HCT116 (cell line): ENCODE measurements at regions not wholly inside any gene's neighbourhood (a gene's known extent, or its start where the extent isn't known, plus 50 kb on each side); places are given as distances from the start of the nearest gene placed in this dataset.

Experiments
- ATAC-seq: fragments of 200-7000 bp; cut with Tn5 transposase; 2 replicates; pipeline ENCODE4 v1.9.1; 2020; ENCODE audit warnings: mild to moderate bottlenecking, moderate library complexity
- BruUV-seq: library from RNA; stranded (reverse); fragments of 400-500 nt; replicated peaks from 2 replicates; lab custom pipeline; 2021; lab: Mats Ljungman, UMichigan
- CTCF ChIA-PET: fragments of 300-600 bp; sonication (Branson Sonifier 250); formaldehyde crosslinking; loops from one replicate; lab custom pipeline; 2021; ENCODE audit warnings: antibody characterized with exemption; lab: Charles Lee
- POLR2A ChIA-PET: fragments of 300-600, 350-600 bp; sonication (Branson Sonifier 250); formaldehyde crosslinking; loops from one replicate; lab custom pipeline; 2021; ENCODE audit warnings: antibody characterized with exemption; lab: Charles Lee
- RAD21 ChIA-PET, 2 experiments: fragments of 300-600 bp; sonication (Branson Sonifier 250); formaldehyde crosslinking; loops; one replicate each; lab custom pipeline; 2023; ENCODE audit warnings: low total read pairs in 2 of 2; ENCODE audit not compliant: uncharacterized antibody in 2 of 2, unreplicated experiment in 2 of 2, low non-redundant PET in 1 of 2; lab: Charles Lee
- DNase-seq: peaks from one replicate; pipeline ENCODE4 v3.0.0-alpha.2; 2010; ENCODE audit warnings: low read depth, low spot score
- H2AFZ ChIP-seq: fragments of 200-600 bp; shearing (Covaris generic), sonication (generic); 2 replicates; pipeline ENCODE4 v1.6.1; 2017; ENCODE audit warnings: low read depth, mixed run types, mixed read lengths, antibody characterized with exemption, low read length; ENCODE audit not compliant: poor library complexity, severe bottlenecking
- H3K27ac ChIP-seq: 2 replicates; pipeline ENCODE4 v1.5.1; 2012; ENCODE audit warnings: low read depth, low read length
- H3K27me3 ChIP-seq: fragments of 200-600 bp; sonication (generic); 2 replicates; pipeline ENCODE4 v1.6.1; 2016; ENCODE audit warnings: mixed run types, low read length, mixed read lengths; ENCODE audit not compliant: insufficient read depth
- H3K36me3 ChIP-seq, 2 experiments: fragments of 200-500 bp in 1 of 2; fragments of 200-600 bp in 1 of 2; sonication (Bioruptor generic) in 1 of 2; sonication (generic) in 1 of 2; 2 replicates each; pipeline versions ENCODE4 v1.5.1 to v1.6.1; 2014 to 2016; ENCODE audit warnings: low read length in 2 of 2, inconsistent platforms in 1 of 2, mixed read lengths in 1 of 2, mixed run types in 1 of 2; ENCODE audit not compliant: insufficient read depth in 2 of 2, control insufficient read depth in 1 of 2
- H3K4me1 ChIP-seq, 2 experiments: fragments of 200-600 bp in 1 of 2; sonication (generic) in 1 of 2; 2 replicates each; pipeline versions ENCODE4 v1.5.1 to v1.6.1; 2012 to 2017; ENCODE audit warnings: low read length in 2 of 2, inconsistent platforms in 1 of 2, mild to moderate bottlenecking in 1 of 2, mixed read lengths in 1 of 2, mixed run types in 1 of 2, moderate library complexity in 1 of 2; ENCODE audit not compliant: insufficient read depth in 2 of 2, control insufficient read depth in 1 of 2
- H3K4me2 ChIP-seq: fragments of 200-600 bp; sonication (generic); 2 replicates; pipeline ENCODE4 v1.6.1; 2017; ENCODE audit warnings: mixed run types, low read length, mixed read lengths
- H3K4me3 ChIP-seq, 2 experiments: fragments of 200-600 bp in 1 of 2; sonication (generic) in 1 of 2; replicated peaks in 1 of 2; 2 replicates each; pipeline ENCODE4 v1.5.1; 2011 to 2016; ENCODE audit warnings: low read length in 2 of 2, control low read depth in 1 of 2, low read depth in 1 of 2, mild to moderate bottlenecking in 1 of 2, mixed read lengths in 1 of 2, mixed run types in 1 of 2
- H3K79me2 ChIP-seq: fragments of 200-600 bp; sonication (generic); 2 replicates; pipeline ENCODE4 v1.6.1; 2017; ENCODE audit warnings: mild to moderate bottlenecking, mixed run types, low read length, moderate library complexity, mixed read lengths; ENCODE audit not compliant: insufficient read depth
- H3K9ac ChIP-seq: fragments of 200-600 bp; sonication (generic); 2 replicates; pipeline ENCODE4 v1.6.1; 2016; ENCODE audit warnings: low read length, mixed read lengths
- H3K9me2 ChIP-seq: fragments of 200-600 bp; sonication (generic), shearing (Covaris generic); 2 replicates; pipeline ENCODE4 v1.6.1; 2017; ENCODE audit warnings: mixed run types, mild to moderate bottlenecking, moderate library complexity; ENCODE audit not compliant: insufficient read depth
- H3K9me3 ChIP-seq, 2 experiments: fragments of 200-500 bp in 1 of 2; fragments of 200-600 bp in 1 of 2; sonication (Bioruptor generic) in 1 of 2; sonication (generic) in 1 of 2; 2 replicates each; pipeline ENCODE4 v1.6.1; 2014 to 2017; ENCODE audit warnings: low read length in 2 of 2, mixed read lengths in 2 of 2, inconsistent platforms in 1 of 2, low read depth in 1 of 2, mild to moderate bottlenecking in 1 of 2, mixed run types in 1 of 2, moderate library complexity in 1 of 2; ENCODE audit not compliant: control insufficient read depth in 1 of 2, insufficient read depth in 1 of 2
- H4K20me1 ChIP-seq: fragments of 200-600 bp; sonication (generic), shearing (Covaris generic); 2 replicates; pipeline ENCODE4 v1.6.1; 2017; ENCODE audit warnings: mixed run types, mild to moderate bottlenecking, moderate library complexity; ENCODE audit not compliant: insufficient read depth
- CBX3 ChIP-seq: IDR thresholded peaks from 2 replicates; pipeline ENCODE4 v1.6.1; 2012; ENCODE audit warnings: low read depth
- EGR1 ChIP-seq: IDR thresholded peaks from 2 replicates; pipeline ENCODE4 v1.6.1; 2012; ENCODE audit warnings: low read depth
- EZH2 ChIP-seq: fragments of 200-600 bp; sonication (generic); IDR thresholded peaks from 2 replicates; pipeline ENCODE4 v1.6.1; 2017; ENCODE audit warnings: antibody characterized with exemption, mixed run types
- FOSL1 ChIP-seq: IDR thresholded peaks from 2 replicates; pipeline ENCODE4 v1.6.1; 2012; ENCODE audit warnings: low read depth
- JUND ChIP-seq: IDR thresholded peaks from 2 replicates; pipeline ENCODE4 v1.6.1; 2012
- MAX ChIP-seq: IDR thresholded peaks from 2 replicates; pipeline ENCODE4 v1.6.1; 2012
- POLR2AphosphoS5 ChIP-seq: IDR thresholded peaks from 2 replicates; pipeline ENCODE4 v1.6.1; 2011; ENCODE audit warnings: mild to moderate bottlenecking, low read depth, low read length, moderate library complexity
- SIN3A ChIP-seq: IDR thresholded peaks from 2 replicates; pipeline ENCODE4 v1.6.1; 2012; ENCODE audit warnings: low read depth
- SP1 ChIP-seq: IDR thresholded peaks from 2 replicates; pipeline ENCODE4 v1.6.1; 2012; ENCODE audit warnings: low read depth
- SRF ChIP-seq: IDR thresholded peaks from 2 replicates; pipeline ENCODE4 v1.6.1; 2012; ENCODE audit warnings: low read depth
- TCF7L2 ChIP-seq: IDR thresholded peaks from 2 replicates; pipeline ENCODE4 v1.7.0; 2011; ENCODE audit warnings: borderline replicate concordance, inconsistent platforms; ENCODE audit not compliant: insufficient read depth, insufficient read length; ENCODE audit errors: extremely low read depth
- ZBTB33 ChIP-seq: IDR thresholded peaks from 2 replicates; pipeline ENCODE4 v1.6.1; 2011; ENCODE audit warnings: mild to moderate bottlenecking, low read length, moderate library complexity; ENCODE audit not compliant: insufficient replicate concordance; ENCODE audit errors: extremely low read depth
- ZNF274 ChIP-seq: fragments of 200-500 bp; sonication (Bioruptor generic); IDR thresholded peaks from 2 replicates; pipeline ENCODE4 v1.6.1; 2014; ENCODE audit warnings: mild to moderate bottlenecking, low read depth, low read length, inconsistent platforms
- intact Hi-C: fragments of 100-400 bp; cut with micrococcal nuclease; formaldehyde crosslinking; loops from 2 replicates; pipeline ENCODE4 v1.10.0; 2022
- TF ChIP-seq, protein P1 (sequence below): IDR thresholded peaks from 2 replicates; pipeline ENCODE4 v1.6.1; 2012
- TF ChIP-seq, protein P2 (sequence below), 3 experiments: fragments of 200-600 bp in 1 of 3; sonication (generic) in 1 of 3; IDR thresholded peaks in 2 of 3; conservative IDR thresholded peaks in 1 of 3; 2 replicates each; pipeline ENCODE4 v1.5.1; 2012 to 2017; ENCODE audit warnings: low read depth in 2 of 3, low read length in 2 of 3, antibody characterized with exemption in 1 of 3, borderline replicate concordance in 1 of 3, control low read depth in 1 of 3, mild to moderate bottlenecking in 1 of 3, mixed read lengths in 1 of 3, mixed run types in 1 of 3, moderate library complexity in 1 of 3; ENCODE audit not compliant: insufficient read depth in 1 of 3

DNA sequence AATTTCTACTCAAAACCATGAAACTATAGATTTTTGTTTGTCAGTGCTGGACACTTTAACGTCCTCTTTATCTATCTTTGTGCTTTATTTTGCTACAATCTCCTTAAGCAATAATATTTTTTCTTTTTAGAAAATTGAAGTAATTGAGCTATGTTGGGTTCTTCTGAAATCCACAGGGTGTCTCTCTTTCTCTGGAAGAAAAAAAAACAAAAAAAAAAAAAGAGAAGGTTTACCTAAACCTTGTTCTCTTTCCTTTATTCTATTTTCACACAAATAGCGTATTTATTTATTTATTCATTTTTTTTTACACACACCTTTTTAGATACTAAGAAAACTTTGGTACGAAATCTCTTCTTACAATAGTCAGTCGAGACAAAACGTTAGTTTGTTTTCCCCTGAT, 601.0 kb downstream of the EDEM1 start:
- Histone ChIP-seq H3K9me2 (no peaks in the 10 kb centered on the region), H2AFZ (no peak overlapping the region), H4K20me1 (no peaks in the 10 kb centered on the region), H3K4me3 (no peak overlapping the region), H3K27ac (no peak overlapping the region), H3K36me3 (no peaks in the 10 kb centered on the region), H3K9ac (no peak overlapping the region), H3K4me2 (no peak overlapping the region), H3K27me3 (no peaks in the 10 kb centered on the region), H3K9me3 (no peaks in the 10 kb centered on the region), H3K79me2 (no peaks in the 10 kb centered on the region), H3K4me1 (peaks cover 0 to 10% of the 10 kb centered on the region in 2 experiments; a peak in 2 of 4 replicates)
- no peak for ATAC-seq
- ChIA-PET CTCF (interaction anchor here (2.4 kb wide), 1 partner anchor 11 kb away, joined by 5 read pairs; no protein-coding TSS in a partner anchor), RAD21 (interaction anchor here in 1 of 2 experiments (0.6 kb wide), 1 partner anchor 49 kb away, joined by 4 read pairs; no protein-coding TSS in a partner anchor), POLR2A (no interaction called here)
- no TSS peak for BruUV-seq
- no peak for TF ChIP-seq POLR2AphosphoS5
- TF ChIP-seq MAX: no peak
- TF ChIP-seq CBX3: no peak
- TF ChIP-seq, protein P1, sequence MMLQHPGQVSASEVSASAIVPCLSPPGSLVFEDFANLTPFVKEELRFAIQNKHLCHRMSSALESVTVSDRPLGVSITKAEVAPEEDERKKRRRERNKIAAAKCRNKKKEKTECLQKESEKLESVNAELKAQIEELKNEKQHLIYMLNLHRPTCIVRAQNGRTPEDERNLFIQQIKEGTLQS: no peak
- TF ChIP-seq EZH2: no peak
- TF ChIP-seq FOSL1: no peak
- TF ChIP-seq, protein P2, sequence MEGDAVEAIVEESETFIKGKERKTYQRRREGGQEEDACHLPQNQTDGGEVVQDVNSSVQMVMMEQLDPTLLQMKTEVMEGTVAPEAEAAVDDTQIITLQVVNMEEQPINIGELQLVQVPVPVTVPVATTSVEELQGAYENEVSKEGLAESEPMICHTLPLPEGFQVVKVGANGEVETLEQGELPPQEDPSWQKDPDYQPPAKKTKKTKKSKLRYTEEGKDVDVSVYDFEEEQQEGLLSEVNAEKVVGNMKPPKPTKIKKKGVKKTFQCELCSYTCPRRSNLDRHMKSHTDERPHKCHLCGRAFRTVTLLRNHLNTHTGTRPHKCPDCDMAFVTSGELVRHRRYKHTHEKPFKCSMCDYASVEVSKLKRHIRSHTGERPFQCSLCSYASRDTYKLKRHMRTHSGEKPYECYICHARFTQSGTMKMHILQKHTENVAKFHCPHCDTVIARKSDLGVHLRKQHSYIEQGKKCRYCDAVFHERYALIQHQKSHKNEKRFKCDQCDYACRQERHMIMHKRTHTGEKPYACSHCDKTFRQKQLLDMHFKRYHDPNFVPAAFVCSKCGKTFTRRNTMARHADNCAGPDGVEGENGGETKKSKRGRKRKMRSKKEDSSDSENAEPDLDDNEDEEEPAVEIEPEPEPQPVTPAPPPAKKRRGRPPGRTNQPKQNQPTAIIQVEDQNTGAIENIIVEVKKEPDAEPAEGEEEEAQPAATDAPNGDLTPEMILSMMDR (IDR thresholded peaks at IDR 0.05 in 2 of 3, conservative IDR thresholded peaks at IDR 0.05 in 1 of 3; ENCODE audit: borderline replicate concordance in 1 of 3, insufficient read depth in 1 of 3, low read depth in 2 of 3, low read length in 2 of 3): no peak
- TF ChIP-seq SRF: no peak
- TF ChIP-seq ZNF274: no peak
- no peak for TF ChIP-seq JUND
- TF ChIP-seq TCF7L2: no peak
- TF ChIP-seq ZBTB33: no peak
- TF ChIP-seq SIN3A: no peak
- TF ChIP-seq EGR1: no peak
- TF ChIP-seq SP1: no peak
- DNase-seq: no peak
- intact Hi-C loops: no loop called here
